GM12892 (cell line): ENCODE measurements at regions not wholly inside any gene's neighbourhood (a gene's known extent, or its start where the extent isn't known, plus 50 kb on each side); places are given as distances from the start of the nearest gene placed in this dataset.

ENCODE experiments used
- POLR2A ChIP-seq: IDR thresholded peaks from 2 replicates; pipeline ENCODE4 v1.6.1; 2011; ENCODE audit warnings: low read depth, low read length, control low read depth
- POLR2AphosphoS5 ChIP-seq: IDR thresholded peaks from 2 replicates; pipeline ENCODE4 v1.6.1; 2011; ENCODE audit warnings: low read depth, low read length, control low read depth

DNA sequence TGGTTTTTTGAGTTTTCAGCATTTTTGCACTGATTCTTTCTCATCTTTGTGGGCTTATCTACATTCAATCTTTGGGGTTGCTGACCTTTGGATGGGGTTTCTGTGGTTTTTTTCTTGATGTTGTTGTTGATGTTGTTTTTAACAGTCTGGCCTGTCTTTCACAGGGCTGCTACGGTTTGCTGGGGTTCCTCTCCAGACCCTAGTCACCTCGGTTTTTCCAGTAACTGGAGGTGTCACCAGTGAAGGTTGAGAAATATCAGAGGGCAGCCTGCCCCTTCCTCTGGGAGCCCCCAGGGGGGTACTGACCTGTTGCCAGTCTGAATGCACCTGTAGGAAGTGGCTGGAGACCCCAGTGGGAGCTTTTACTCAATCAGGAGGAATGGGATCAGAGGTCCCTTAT is 365.4 kb downstream of the JRKL start:
- TF ChIP-seq POLR2AphosphoS5, result no peak
- TF ChIP-seq POLR2A, result no peak
